H9 (cell line): ENCODE measurements at regions not wholly inside any gene's neighbourhood (a gene's known extent, or its start where the extent isn't known, plus 50 kb on each side); places are given as distances from the start of the nearest gene placed in this dataset.

ENCODE experiments used
- DNase-seq: peaks from one replicate; pipeline ENCODE4 v3.0.0-alpha.2; 2017
- H2AFZ ChIP-seq: one replicate; pipeline ENCODE4 v1.6.1; 2013; ENCODE audit warnings: mild to moderate bottlenecking, low read length, control low read depth, moderate library complexity
- H2AK5ac ChIP-seq: 2 replicates; pipeline ENCODE4 v1.6.1; 2013; ENCODE audit warnings: low read length, control low read depth, mixed read lengths; ENCODE audit not compliant: insufficient read length
- H2BK120ac ChIP-seq: one replicate; pipeline ENCODE4 v1.6.1; 2013; ENCODE audit warnings: low read depth, mild to moderate bottlenecking, low read length, control low read depth, inconsistent platforms; ENCODE audit not compliant: poor library complexity, severe bottlenecking
- H2BK12ac ChIP-seq: 2 replicates; pipeline ENCODE4 v1.6.1; 2013; ENCODE audit warnings: low read length, control low read depth, mixed read lengths, low read depth; ENCODE audit not compliant: insufficient read length
- H2BK15ac ChIP-seq: 2 replicates; pipeline ENCODE4 v1.6.1; 2013; ENCODE audit warnings: low read depth, low read length, control low read depth
- H2BK20ac ChIP-seq: one replicate; pipeline ENCODE4 v1.6.1; 2013; ENCODE audit warnings: low read depth, mild to moderate bottlenecking, low read length, control low read depth, inconsistent platforms; ENCODE audit not compliant: poor library complexity, severe bottlenecking
- H2BK5ac ChIP-seq: 2 replicates; pipeline ENCODE4 v1.6.1; 2013; ENCODE audit warnings: low read length, control low read depth, mixed read lengths; ENCODE audit not compliant: insufficient read length
- H3K14ac ChIP-seq: 2 replicates; pipeline ENCODE4 v1.6.1; 2013; ENCODE audit warnings: low read length, control low read depth; ENCODE audit not compliant: insufficient read depth
- H3K18ac ChIP-seq: 2 replicates; pipeline ENCODE4 v1.6.1; 2013; ENCODE audit warnings: low read depth, mild to moderate bottlenecking, mixed read lengths, low read length, control low read depth; ENCODE audit not compliant: insufficient read length
- H3K23ac ChIP-seq: 2 replicates; pipeline ENCODE4 v1.6.1; 2013; ENCODE audit warnings: low read length, control low read depth, mixed read lengths, low read depth; ENCODE audit not compliant: insufficient read length
- H3K23me2 ChIP-seq: 2 replicates; pipeline ENCODE4 v1.6.1; 2013; ENCODE audit warnings: low read depth, mild to moderate bottlenecking, mixed read lengths, low read length, control low read depth; ENCODE audit not compliant: insufficient read length, poor library complexity, severe bottlenecking
- H3K27ac ChIP-seq: 2 replicates; pipeline ENCODE4 v1.5.1; 2013; ENCODE audit warnings: low read length, control low read depth, mixed read lengths, low read depth; ENCODE audit not compliant: insufficient read length
- H3K27me3 ChIP-seq: 2 replicates; pipeline ENCODE4 v1.6.1; 2013; ENCODE audit warnings: low read length, control low read depth, inconsistent platforms; ENCODE audit not compliant: insufficient read depth
- H3K4ac ChIP-seq: 2 replicates; pipeline ENCODE4 v1.6.1; 2013; ENCODE audit warnings: low read depth, mild to moderate bottlenecking, control low read depth, inconsistent platforms, low read length, moderate library complexity
- H3K4me1 ChIP-seq: 2 replicates; pipeline ENCODE4 v1.6.1; 2013; ENCODE audit warnings: low read length, control low read depth, inconsistent platforms; ENCODE audit not compliant: insufficient read depth
- H3K4me2 ChIP-seq: 2 replicates; pipeline ENCODE4 v1.6.1; 2013; ENCODE audit warnings: low read length, control low read depth, mixed read lengths; ENCODE audit not compliant: insufficient read length, insufficient read depth
- H3K56ac ChIP-seq: 2 replicates; pipeline ENCODE4 v1.6.1; 2013; ENCODE audit warnings: low read depth, mild to moderate bottlenecking, mixed read lengths, low read length, control low read depth; ENCODE audit not compliant: insufficient read length
- H3K79me1 ChIP-seq: 2 replicates; pipeline ENCODE4 v1.6.1; 2013; ENCODE audit warnings: low read depth, mild to moderate bottlenecking, moderate library complexity, low read length, control low read depth, inconsistent platforms; ENCODE audit not compliant: insufficient read depth, poor library complexity, severe bottlenecking
- H3K79me2 ChIP-seq: 2 replicates; pipeline ENCODE4 v1.6.1; 2013; ENCODE audit warnings: low read length, control low read depth, inconsistent platforms; ENCODE audit not compliant: insufficient read depth
- H3K9ac ChIP-seq: 2 replicates; pipeline ENCODE4 v1.6.1; 2013; ENCODE audit warnings: low read length, control low read depth, mixed read lengths; ENCODE audit not compliant: insufficient read length; ENCODE audit errors: extremely low read depth
- H3K9me3 ChIP-seq: one replicate; pipeline ENCODE4 v1.6.1; 2013; ENCODE audit warnings: low read depth, low read length, inconsistent platforms; ENCODE audit not compliant: control insufficient read depth
- H3T11ph ChIP-seq: one replicate; pipeline ENCODE4 v1.6.1; 2013; ENCODE audit warnings: mild to moderate bottlenecking, low read length, control low read depth, inconsistent platforms
- H4K20me1 ChIP-seq: one replicate; pipeline ENCODE4 v1.6.1; 2013; ENCODE audit not compliant: control insufficient read depth, insufficient read length, insufficient read depth
- H4K5ac ChIP-seq: 2 replicates; pipeline ENCODE4 v1.6.1; 2013; ENCODE audit warnings: low read depth, mild to moderate bottlenecking, mixed read lengths, low read length, control low read depth; ENCODE audit not compliant: insufficient read length
- H4K8ac ChIP-seq: replicated peaks from 2 replicates; pipeline ENCODE4 v1.6.1; 2013; ENCODE audit warnings: low read length, control low read depth, mixed read lengths, low read depth; ENCODE audit not compliant: insufficient read length
- H4K91ac ChIP-seq: 2 replicates; pipeline ENCODE4 v1.6.1; 2013; ENCODE audit warnings: low read depth, mild to moderate bottlenecking, moderate library complexity, mixed read lengths, low read length, control low read depth; ENCODE audit not compliant: insufficient read length
- H3K27ac Mint-ChIP-seq, 3 experiments: 2 replicates in 2 of 3; 3 replicates in 1 of 3; pipeline ENCODE4 v1.8.0; 2020 to 2021; ENCODE audit warnings: mixed read lengths in 3 of 3, mild to moderate bottlenecking in 1 of 3, moderate library complexity in 1 of 3
- H3K27me3 Mint-ChIP-seq: 2 replicates; pipeline ENCODE4 v1.8.0; 2021; ENCODE audit warnings: low read depth, mild to moderate bottlenecking, moderate library complexity, mixed read lengths
- H3K36me3 Mint-ChIP-seq, 3 experiments: 2 replicates in 2 of 3; 3 replicates in 1 of 3; pipeline ENCODE4 v1.8.0; 2020 to 2021; ENCODE audit warnings: low read depth in 3 of 3, mixed read lengths in 3 of 3; ENCODE audit not compliant: insufficient read depth in 1 of 3
- H3K4me1 Mint-ChIP-seq, 2 experiments: 2 replicates each; pipeline ENCODE4 v1.8.0; 2020; ENCODE audit warnings: mixed read lengths in 2 of 2
- H3K4me3 Mint-ChIP-seq, 2 experiments: 2 replicates in 1 of 2; 3 replicates in 1 of 2; pipeline ENCODE4 v1.8.0; 2020 to 2021; ENCODE audit warnings: mild to moderate bottlenecking in 2 of 2, mixed read lengths in 2 of 2, moderate library complexity in 1 of 2
- H3K9me3 Mint-ChIP-seq, 2 experiments: 2 replicates in 1 of 2; 3 replicates in 1 of 2; pipeline ENCODE4 v1.8.0; 2020; ENCODE audit warnings: mild to moderate bottlenecking in 2 of 2, mixed read lengths in 2 of 2, moderate library complexity in 1 of 2
- WGBS: extraction: QIAGEN DNeasy Blood & Tissue Kit; methylation state at CpG from one replicate; pipeline ENCODE4 v1.1.7; 2013; ENCODE audit warnings: missing lambda C conversion rate, low lambda C conversion rate, mixed read lengths; ENCODE audit not compliant: insufficient read length; ENCODE audit errors: extremely low coverage; 5-methylcytosine and 5-hydroxymethylcytosine counted together
- TF ChIP-seq, protein P1 (sequence below): fragments of 200-600 bp; sonication (generic); conservative IDR thresholded peaks from 3 replicates; pipeline ENCODE4 v1.8.0; 2021; ENCODE audit warnings: antibody characterized with exemption, mild to moderate bottlenecking

DNA sequence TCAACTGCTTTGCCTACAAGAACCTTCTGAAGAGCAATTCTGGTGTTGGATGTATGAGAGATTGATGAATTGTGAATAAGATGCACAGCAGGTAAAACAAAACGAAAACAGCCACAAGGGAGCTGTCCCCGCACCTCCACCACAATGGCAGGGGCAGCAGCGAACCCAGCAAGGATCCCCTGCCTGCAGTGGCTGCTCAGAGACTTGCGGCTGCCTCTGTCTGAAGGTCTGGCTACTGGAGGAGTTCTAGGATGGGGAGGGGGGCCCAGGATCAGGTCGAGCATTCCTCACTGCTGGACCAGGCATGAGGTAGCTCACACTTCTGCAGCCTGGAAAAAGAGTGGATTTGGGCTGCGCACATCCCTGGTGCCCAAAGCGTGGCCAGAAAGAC lies 523.5 kb downstream of the CDH26 start:
- Mint-ChIP-seq H3K4me1 (peaks cover 19 to 22% of the 10 kb centered on the region in 2 experiments), H3K27ac (no peak overlapping the region), H3K4me3 (no peak overlapping the region), H3K36me3 (no peaks in the 10 kb centered on the region), H3K9me3 (no peaks in the 10 kb centered on the region; a peak in 1 of 5 replicates), H3K27me3 (peaks cover 4% of the 10 kb centered on the region)
- H2AFZ ChIP-seq, result no peak overlapping the region
- no peak overlapping the region for H3K27ac ChIP-seq
- no peak overlapping the region for H4K8ac ChIP-seq
- WGBS, result no CpG with 5 or more reads among the region's 7 CpGs
- no peaks in the 10 kb centered on the region for H3K27me3 ChIP-seq
- no peak overlapping the region for H3K4me2 ChIP-seq
- no peak overlapping the region for H3T11ph ChIP-seq
- H4K20me1 ChIP-seq, result no peaks in the 10 kb centered on the region
- no peaks in the 10 kb centered on the region; the same call in 1 of the 2 replicates for H3K4me1 ChIP-seq
- H2BK120ac ChIP-seq, result no peak overlapping the region
- no peak overlapping the region for H2BK12ac ChIP-seq
- H3K23ac ChIP-seq, result no peak overlapping the region
- H2BK20ac ChIP-seq, result no peak overlapping the region
- no peak overlapping the region for H2AK5ac ChIP-seq
- H3K79me2 ChIP-seq, result no peaks in the 10 kb centered on the region
- no peak overlapping the region for H3K56ac ChIP-seq
- H3K79me1 ChIP-seq, result no peaks in the 10 kb centered on the region
- H4K91ac ChIP-seq, result no peak overlapping the region
- no peak for DNase-seq
- H2BK5ac ChIP-seq, result no peak overlapping the region
- H3K14ac ChIP-seq, result no peak overlapping the region
- H3K4ac ChIP-seq, result no peak overlapping the region
- H3K23me2 ChIP-seq, result no peaks in the 10 kb centered on the region
- H3K18ac ChIP-seq, result no peak overlapping the region
- no peak overlapping the region for H4K5ac ChIP-seq
- H3K9ac ChIP-seq, result no peak overlapping the region
- H3K9me3 ChIP-seq, result no peaks in the 10 kb centered on the region
- TF ChIP-seq, protein P1, sequence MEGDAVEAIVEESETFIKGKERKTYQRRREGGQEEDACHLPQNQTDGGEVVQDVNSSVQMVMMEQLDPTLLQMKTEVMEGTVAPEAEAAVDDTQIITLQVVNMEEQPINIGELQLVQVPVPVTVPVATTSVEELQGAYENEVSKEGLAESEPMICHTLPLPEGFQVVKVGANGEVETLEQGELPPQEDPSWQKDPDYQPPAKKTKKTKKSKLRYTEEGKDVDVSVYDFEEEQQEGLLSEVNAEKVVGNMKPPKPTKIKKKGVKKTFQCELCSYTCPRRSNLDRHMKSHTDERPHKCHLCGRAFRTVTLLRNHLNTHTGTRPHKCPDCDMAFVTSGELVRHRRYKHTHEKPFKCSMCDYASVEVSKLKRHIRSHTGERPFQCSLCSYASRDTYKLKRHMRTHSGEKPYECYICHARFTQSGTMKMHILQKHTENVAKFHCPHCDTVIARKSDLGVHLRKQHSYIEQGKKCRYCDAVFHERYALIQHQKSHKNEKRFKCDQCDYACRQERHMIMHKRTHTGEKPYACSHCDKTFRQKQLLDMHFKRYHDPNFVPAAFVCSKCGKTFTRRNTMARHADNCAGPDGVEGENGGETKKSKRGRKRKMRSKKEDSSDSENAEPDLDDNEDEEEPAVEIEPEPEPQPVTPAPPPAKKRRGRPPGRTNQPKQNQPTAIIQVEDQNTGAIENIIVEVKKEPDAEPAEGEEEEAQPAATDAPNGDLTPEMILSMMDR, result no peak
- H2BK15ac ChIP-seq, result no peak overlapping the region
